Panc1 (cell line): ENCODE measurements at regions not wholly inside any gene's neighbourhood (a gene's known extent, or its start where the extent isn't known, plus 50 kb on each side); places are given as distances from the start of the nearest gene placed in this dataset.

ENCODE experiments used
- ATAC-seq: fragments of 200-7000 bp; cut with Tn5 transposase; 2 replicates; pipeline ENCODE4 v1.9.1; 2020; ENCODE audit warnings: mild to moderate bottlenecking, moderate library complexity
- BruUV-seq: library from RNA; stranded (reverse); fragments of 400-500 nt; replicated peaks from 2 replicates; lab custom pipeline; 2021; lab: Mats Ljungman, UMichigan
- CTCF ChIA-PET: fragments of 300-600 bp; sonication (Branson Sonifier 250); formaldehyde crosslinking; loops from one replicate; lab custom pipeline; 2022; ENCODE audit warnings: antibody characterized with exemption; lab: Charles Lee
- POLR2A ChIA-PET: fragments of 300-600 bp; sonication (Branson Sonifier 250); formaldehyde crosslinking; loops from one replicate; lab custom pipeline; 2022; ENCODE audit warnings: antibody characterized with exemption; lab: Charles Lee
- DNase-seq: peaks from one replicate; pipeline ENCODE4 v3.0.0-alpha.2; 2010; ENCODE audit warnings: low read depth, low spot score
- H3K27ac ChIP-seq: 2 replicates; pipeline ENCODE4 v1.5.1; 2011; ENCODE audit warnings: mild to moderate bottlenecking, low read length, inconsistent platforms
- H3K27me3 ChIP-seq: fragments of 200-500 bp; sonication (Bioruptor generic); 2 replicates; pipeline ENCODE4 v1.6.0; 2014; ENCODE audit warnings: low read length, inconsistent platforms; ENCODE audit not compliant: control insufficient read depth, insufficient read depth
- H3K36me3 ChIP-seq: fragments of 200-500 bp; sonication (Bioruptor generic); 2 replicates; pipeline ENCODE4 v1.5.1; 2014; ENCODE audit warnings: inconsistent platforms, mild to moderate bottlenecking, low read length, moderate library complexity; ENCODE audit not compliant: control insufficient read depth, insufficient read depth
- H3K4me1 ChIP-seq: 2 replicates; pipeline ENCODE4 v1.5.1; 2011; ENCODE audit warnings: inconsistent platforms, mild to moderate bottlenecking, low read length, moderate library complexity; ENCODE audit not compliant: control insufficient read depth, insufficient read depth
- H3K4me3 ChIP-seq, 2 experiments: 2 replicates each; pipeline ENCODE4 v1.5.1; 2011 to 2012; ENCODE audit warnings: low read depth in 2 of 2, low read length in 2 of 2, mild to moderate bottlenecking in 2 of 2, inconsistent platforms in 1 of 2, moderate library complexity in 1 of 2
- H3K9me3 ChIP-seq: fragments of 200-500 bp; sonication (Bioruptor generic); 2 replicates; pipeline ENCODE4 v1.5.1; 2014; ENCODE audit warnings: low read depth, mild to moderate bottlenecking, inconsistent platforms, low read length, moderate library complexity; ENCODE audit not compliant: control insufficient read depth, insufficient read depth
- POLR2AphosphoS5 ChIP-seq: IDR thresholded peaks from 2 replicates; pipeline ENCODE4 v1.6.1; 2012; ENCODE audit warnings: mild to moderate bottlenecking, low read depth, low read length, moderate library complexity
- SIN3A ChIP-seq: IDR thresholded peaks from 2 replicates; pipeline ENCODE4 v1.6.1; 2012; ENCODE audit warnings: low read depth, mild to moderate bottlenecking, low read length, moderate library complexity, borderline replicate concordance; ENCODE audit not compliant: insufficient read depth
- TCF7L2 ChIP-seq: IDR thresholded peaks from 2 replicates; pipeline ENCODE4 v1.6.1; 2011; ENCODE audit warnings: mild to moderate bottlenecking, low read depth, low read length, inconsistent platforms
- in situ Hi-C: cut with HindIII; loops from 2 replicates; pipeline ENCODE4 v1.10.0; 2016; ENCODE audit warnings: low sequenced_read_pairs, low pct_unique_long_range_greater_than_20kb
- intact Hi-C: fragments of 100-400 bp; cut with micrococcal nuclease; formaldehyde crosslinking; loops from one replicate; pipeline ENCODE4 v1.10.0; 2022; ENCODE audit not compliant: unreplicated experiment
- TF ChIP-seq, protein P1 (sequence below): fragments of 450-650 bp; IDR thresholded peaks from 2 replicates; pipeline ENCODE4 v1.5.1; 2017; ENCODE audit warnings: mild to moderate bottlenecking
- TF ChIP-seq, protein P2 (sequence below), 2 experiments: IDR thresholded peaks; 2 replicates each; pipeline ENCODE4 v1.6.1; 2011 to 2012; ENCODE audit warnings: low read depth in 2 of 2, control low read depth in 1 of 2, low read length in 1 of 2, mild to moderate bottlenecking in 1 of 2, moderate library complexity in 1 of 2; ENCODE audit not compliant: insufficient read depth in 1 of 2

DNA sequence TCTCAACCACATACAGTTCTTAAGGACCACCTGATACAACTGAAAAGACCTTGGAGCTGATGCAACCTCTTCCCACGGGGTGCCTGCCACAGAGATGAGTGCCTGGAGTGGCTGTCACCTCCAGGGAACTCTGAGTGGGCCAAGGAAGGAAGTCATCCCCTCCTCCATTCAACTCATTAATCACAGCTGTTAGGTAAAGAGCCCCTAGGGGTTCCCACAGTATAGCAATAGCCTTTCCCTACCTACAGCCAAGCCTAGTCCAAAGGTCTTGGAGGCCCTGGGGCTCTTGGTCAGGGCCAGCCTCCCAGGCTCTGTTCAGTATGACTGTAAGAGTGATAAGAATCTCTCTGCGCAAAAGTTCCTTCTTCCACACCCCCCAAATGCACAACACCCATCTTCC, 70.4 kb upstream of the NFE2L3 start:
- DNase-seq: no peak
- no peaks in the 10 kb centered on the region for H3K4me1 ChIP-seq

GRCh38 chr7:26083113-26083512, 68.9 kb upstream of the NFE2L3 start:
- POLR2A ChIA-PET: no interaction called here
- no peak for ATAC-seq

More for the DNA sequence above, 70.4 kb upstream of the NFE2L3 start:
- ChIA-PET POLR2A (no interaction called here), CTCF (interaction anchor here (1.1 kb wide), 1 partner anchor 188 kb away, joined by 3 read pairs; no protein-coding TSS in a partner anchor)
- no TSS peak for BruUV-seq
- TF ChIP-seq, protein P1, sequence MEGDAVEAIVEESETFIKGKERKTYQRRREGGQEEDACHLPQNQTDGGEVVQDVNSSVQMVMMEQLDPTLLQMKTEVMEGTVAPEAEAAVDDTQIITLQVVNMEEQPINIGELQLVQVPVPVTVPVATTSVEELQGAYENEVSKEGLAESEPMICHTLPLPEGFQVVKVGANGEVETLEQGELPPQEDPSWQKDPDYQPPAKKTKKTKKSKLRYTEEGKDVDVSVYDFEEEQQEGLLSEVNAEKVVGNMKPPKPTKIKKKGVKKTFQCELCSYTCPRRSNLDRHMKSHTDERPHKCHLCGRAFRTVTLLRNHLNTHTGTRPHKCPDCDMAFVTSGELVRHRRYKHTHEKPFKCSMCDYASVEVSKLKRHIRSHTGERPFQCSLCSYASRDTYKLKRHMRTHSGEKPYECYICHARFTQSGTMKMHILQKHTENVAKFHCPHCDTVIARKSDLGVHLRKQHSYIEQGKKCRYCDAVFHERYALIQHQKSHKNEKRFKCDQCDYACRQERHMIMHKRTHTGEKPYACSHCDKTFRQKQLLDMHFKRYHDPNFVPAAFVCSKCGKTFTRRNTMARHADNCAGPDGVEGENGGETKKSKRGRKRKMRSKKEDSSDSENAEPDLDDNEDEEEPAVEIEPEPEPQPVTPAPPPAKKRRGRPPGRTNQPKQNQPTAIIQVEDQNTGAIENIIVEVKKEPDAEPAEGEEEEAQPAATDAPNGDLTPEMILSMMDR: no peak
- TF ChIP-seq TCF7L2 (no peak), SIN3A (no peak), POLR2AphosphoS5 (no peak)
- TF ChIP-seq, protein P2, sequence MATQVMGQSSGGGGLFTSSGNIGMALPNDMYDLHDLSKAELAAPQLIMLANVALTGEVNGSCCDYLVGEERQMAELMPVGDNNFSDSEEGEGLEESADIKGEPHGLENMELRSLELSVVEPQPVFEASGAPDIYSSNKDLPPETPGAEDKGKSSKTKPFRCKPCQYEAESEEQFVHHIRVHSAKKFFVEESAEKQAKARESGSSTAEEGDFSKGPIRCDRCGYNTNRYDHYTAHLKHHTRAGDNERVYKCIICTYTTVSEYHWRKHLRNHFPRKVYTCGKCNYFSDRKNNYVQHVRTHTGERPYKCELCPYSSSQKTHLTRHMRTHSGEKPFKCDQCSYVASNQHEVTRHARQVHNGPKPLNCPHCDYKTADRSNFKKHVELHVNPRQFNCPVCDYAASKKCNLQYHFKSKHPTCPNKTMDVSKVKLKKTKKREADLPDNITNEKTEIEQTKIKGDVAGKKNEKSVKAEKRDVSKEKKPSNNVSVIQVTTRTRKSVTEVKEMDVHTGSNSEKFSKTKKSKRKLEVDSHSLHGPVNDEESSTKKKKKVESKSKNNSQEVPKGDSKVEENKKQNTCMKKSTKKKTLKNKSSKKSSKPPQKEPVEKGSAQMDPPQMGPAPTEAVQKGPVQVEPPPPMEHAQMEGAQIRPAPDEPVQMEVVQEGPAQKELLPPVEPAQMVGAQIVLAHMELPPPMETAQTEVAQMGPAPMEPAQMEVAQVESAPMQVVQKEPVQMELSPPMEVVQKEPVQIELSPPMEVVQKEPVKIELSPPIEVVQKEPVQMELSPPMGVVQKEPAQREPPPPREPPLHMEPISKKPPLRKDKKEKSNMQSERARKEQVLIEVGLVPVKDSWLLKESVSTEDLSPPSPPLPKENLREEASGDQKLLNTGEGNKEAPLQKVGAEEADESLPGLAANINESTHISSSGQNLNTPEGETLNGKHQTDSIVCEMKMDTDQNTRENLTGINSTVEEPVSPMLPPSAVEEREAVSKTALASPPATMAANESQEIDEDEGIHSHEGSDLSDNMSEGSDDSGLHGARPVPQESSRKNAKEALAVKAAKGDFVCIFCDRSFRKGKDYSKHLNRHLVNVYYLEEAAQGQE (IDR thresholded peaks at IDR 0.05; ENCODE audit: insufficient read depth in 1 of 2, low read depth in 2 of 2, low read length in 1 of 2): no peak
- in situ Hi-C loops: no loop called here
- Histone ChIP-seq H3K4me3 (no peak overlapping the region), H3K9me3 (no peaks in the 10 kb centered on the region), H3K27ac (no peak overlapping the region), H3K27me3 (peaks cover 21% of the 10 kb centered on the region), H3K36me3 (no peaks in the 10 kb centered on the region)
- intact Hi-C loops: no loop called here
- no peak; the same call in 1 of the 2 replicates for ATAC-seq

More at GRCh38 chr7:26083113-26083512, 68.9 kb upstream of the NFE2L3 start:
- no peak for DNase-seq
- Histone ChIP-seq H3K27me3 (peaks cover 21% of the 10 kb centered on the region), H3K4me1 (no peaks in the 10 kb centered on the region), H3K36me3 (no peaks in the 10 kb centered on the region), H3K9me3 (no peaks in the 10 kb centered on the region), H3K4me3 (no peak overlapping the region), H3K27ac (no peak overlapping the region)
- intact Hi-C loops (no loop called here), in situ Hi-C loops (no loop called here)
- CTCF ChIA-PET: interaction anchor here (0.6 to 0.8 kb wide), 2 partner anchors 66 to 110 kb away, joined by 3 read pairs; no protein-coding TSS in a partner anchor
- BruUV-seq: no TSS peak
- TF ChIP-seq SIN3A: no peak
- TF ChIP-seq, protein P1: no peak
- TF ChIP-seq, protein P2 (IDR thresholded peaks at IDR 0.05; ENCODE audit: insufficient read depth in 1 of 2, low read depth in 2 of 2, low read length in 1 of 2): no peak
- no peak for TF ChIP-seq POLR2AphosphoS5
- TF ChIP-seq TCF7L2: no peak
